Body of pancreas (tissue), 4 donors: ENCODE measurements at regions not wholly inside any gene's neighbourhood (a gene's known extent, or its start where the extent isn't known, plus 50 kb on each side); places are given as distances from the start of the nearest gene placed in this dataset.

ENCODE experiments used
- CTCF ChIP-seq, 7 experiments: fragments of 450-650 bp in 4 of 7; fragments of 200-600 bp in 3 of 7; sonication (generic) in 3 of 7; IDR thresholded peaks; one replicate each; pipeline ENCODE4 v1.5.1; 2016 to 2019; ENCODE audit warnings: antibody characterized with exemption in 7 of 7
- POLR2A ChIP-seq, 3 donors: fragments of 450-650 bp; IDR thresholded peaks; one replicate each; pipeline ENCODE4 v1.6.1; 2016; ENCODE audit warnings: antibody characterized with exemption in 3 of 3, mild to moderate bottlenecking in 2 of 3

GRCh38 chr2:18741191-18741590 is 151.8 kb upstream of the NT5C1B start:
- TF ChIP-seq CTCF (IDR thresholded peaks at IDR 0.05): no peak
- TF ChIP-seq POLR2A (IDR thresholded peaks at IDR 0.05): no peak
